PC-9 (cell line): ENCODE measurements at regions not wholly inside any gene's neighbourhood (a gene's known extent, or its start where the extent isn't known, plus 50 kb on each side); places are given as distances from the start of the nearest gene placed in this dataset.
A peak's percentile ranks its signal among the peaks of the same experiment; 100 is the strongest.

Experiments used
- BruUV-seq: library from RNA; stranded (reverse); fragments of 400-500 nt; replicated peaks from 2 replicates; lab custom pipeline; 2021; lab: Mats Ljungman, UMichigan
- CTCF ChIA-PET: fragments of 300-600 bp; sonication (Branson Sonifier 250); formaldehyde crosslinking; loops from one replicate; lab custom pipeline; 2022; ENCODE audit warnings: antibody characterized with exemption; lab: Charles Lee
- POLR2A ChIA-PET: fragments of 300-600 bp; sonication (Branson Sonifier 250); formaldehyde crosslinking; loops from one replicate; lab custom pipeline; 2022; ENCODE audit warnings: antibody characterized with exemption; ENCODE audit not compliant: unreplicated experiment; lab: Charles Lee
- DNase-seq, 2 experiments: peaks; one replicate each; pipeline versions ENCODE4 v3.0.0 to v3.0.0-alpha.2; 2015 to 2022; ENCODE audit warnings: mixed read lengths in 1 of 2
- H2AFZ ChIP-seq: fragments of 200-600 bp; sonication (generic); 2 replicates; pipeline ENCODE4 v1.8.1; 2017; ENCODE audit warnings: antibody characterized with exemption
- H3F3A ChIP-seq: fragments of 200-600 bp; sonication (generic); 2 replicates; pipeline ENCODE4 v1.8.1; 2017; ENCODE audit warnings: antibody characterized with exemption, mild to moderate bottlenecking, low read depth; ENCODE audit not compliant: insufficient read depth
- H3K27ac ChIP-seq: fragments of 200-600 bp; sonication (generic); 2 replicates; pipeline ENCODE4 v1.6.1; 2016; ENCODE audit warnings: mixed run types
- H3K27me3 ChIP-seq: fragments of 200-600 bp; sonication (generic); 2 replicates; pipeline ENCODE4 v1.6.1; 2016; ENCODE audit warnings: low read depth, mixed run types; ENCODE audit not compliant: insufficient read depth
- H3K36me3 ChIP-seq: fragments of 200-600 bp; sonication (generic); 2 replicates; pipeline ENCODE4 v1.6.1; 2016; ENCODE audit warnings: low read depth, mixed run types
- H3K4me1 ChIP-seq: fragments of 200-600 bp; sonication (generic); replicated peaks from 2 replicates; pipeline ENCODE4 v1.6.1; 2016; ENCODE audit warnings: mixed run types; ENCODE audit not compliant: insufficient read depth
- H3K4me2 ChIP-seq: fragments of 200-600 bp; sonication (generic); 2 replicates; pipeline ENCODE4 v1.6.1; 2017; ENCODE audit warnings: mixed run types
- H3K4me3 ChIP-seq: fragments of 200-600 bp; sonication (generic); 2 replicates; pipeline ENCODE4 v1.6.1; 2016; ENCODE audit warnings: mixed run types
- H3K79me2 ChIP-seq: fragments of 200-600 bp; sonication (generic); 2 replicates; pipeline ENCODE4 v1.6.1; 2017; ENCODE audit warnings: low read depth, mixed run types
- H3K9me2 ChIP-seq: fragments of 200-600 bp; sonication (generic); 2 replicates; pipeline ENCODE4 v1.8.1; 2017; ENCODE audit warnings: mild to moderate bottlenecking; ENCODE audit not compliant: insufficient read depth
- H3K9me3 ChIP-seq: fragments of 200-600 bp; sonication (generic); 2 replicates; pipeline ENCODE4 v1.8.1; 2016; ENCODE audit warnings: low read depth; ENCODE audit not compliant: insufficient read depth
- H4K20me1 ChIP-seq: fragments of 200-600 bp; sonication (generic); 2 replicates; pipeline ENCODE4 v1.8.1; 2017; ENCODE audit not compliant: insufficient read depth
- EZH2 ChIP-seq: fragments of 200-600 bp; sonication (generic); IDR thresholded peaks from 2 replicates; pipeline ENCODE4 v1.8.0; 2017; ENCODE audit warnings: antibody characterized with exemption, low read depth
- intact Hi-C: fragments of 100-400 bp; cut with micrococcal nuclease; formaldehyde crosslinking; loops from one replicate; pipeline ENCODE4 v1.10.0; 2022; ENCODE audit not compliant: unreplicated experiment
- TF ChIP-seq, protein P1 (sequence below): fragments of 200-600 bp; sonication (generic); conservative IDR thresholded peaks from 2 replicates; pipeline ENCODE4 v1.6.1; 2017; ENCODE audit warnings: mixed run types, antibody characterized with exemption, mild to moderate bottlenecking, moderate library complexity

DNA sequence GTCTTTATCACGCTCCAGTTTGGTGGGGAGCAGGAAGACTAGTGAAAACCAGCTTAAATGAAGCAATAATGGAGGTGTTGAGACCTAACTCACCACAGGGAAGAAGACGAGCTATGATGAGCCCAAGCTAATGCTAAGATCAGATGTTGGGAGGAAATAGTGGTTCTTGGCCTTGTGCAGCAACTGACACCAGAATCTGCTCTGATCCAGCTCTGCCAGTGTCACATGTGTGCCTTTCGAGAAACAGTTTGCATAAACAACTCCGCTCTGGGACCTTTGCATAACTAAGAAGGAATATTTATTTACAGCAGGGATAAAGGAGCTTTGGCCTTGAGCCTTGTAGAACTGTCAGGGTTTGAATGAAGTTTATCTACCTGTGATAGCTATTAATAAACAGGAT lies 369.4 kb upstream of the CCDC196 start:
- Histone ChIP-seq H3K79me2 (no peaks in the 10 kb centered on the region), H3K4me3 (no peak overlapping the region), H3F3A (peaks cover 10% of the 10 kb centered on the region; the same call in 1 of the 2 replicates), H3K4me1 (peaks cover 29% of the 10 kb centered on the region), H3K4me2 (peak overlapping the region; percentile 68), H3K9me3 (peaks cover 13% of the 10 kb centered on the region; the same call in 1 of the 2 replicates), H4K20me1 (no peaks in the 10 kb centered on the region), H3K9me2 (no peaks in the 10 kb centered on the region), H3K27ac (no peak overlapping the region; the same call in 1 of the 2 replicates), H2AFZ (no peak overlapping the region), H3K27me3 (no peaks in the 10 kb centered on the region), H3K36me3 (0 out of 2 replicates have a peak, but pooled peaks cover 2% of the 10 kb centered on the region)
- CTCF ChIA-PET = no interaction called here
- TF ChIP-seq, protein P1, sequence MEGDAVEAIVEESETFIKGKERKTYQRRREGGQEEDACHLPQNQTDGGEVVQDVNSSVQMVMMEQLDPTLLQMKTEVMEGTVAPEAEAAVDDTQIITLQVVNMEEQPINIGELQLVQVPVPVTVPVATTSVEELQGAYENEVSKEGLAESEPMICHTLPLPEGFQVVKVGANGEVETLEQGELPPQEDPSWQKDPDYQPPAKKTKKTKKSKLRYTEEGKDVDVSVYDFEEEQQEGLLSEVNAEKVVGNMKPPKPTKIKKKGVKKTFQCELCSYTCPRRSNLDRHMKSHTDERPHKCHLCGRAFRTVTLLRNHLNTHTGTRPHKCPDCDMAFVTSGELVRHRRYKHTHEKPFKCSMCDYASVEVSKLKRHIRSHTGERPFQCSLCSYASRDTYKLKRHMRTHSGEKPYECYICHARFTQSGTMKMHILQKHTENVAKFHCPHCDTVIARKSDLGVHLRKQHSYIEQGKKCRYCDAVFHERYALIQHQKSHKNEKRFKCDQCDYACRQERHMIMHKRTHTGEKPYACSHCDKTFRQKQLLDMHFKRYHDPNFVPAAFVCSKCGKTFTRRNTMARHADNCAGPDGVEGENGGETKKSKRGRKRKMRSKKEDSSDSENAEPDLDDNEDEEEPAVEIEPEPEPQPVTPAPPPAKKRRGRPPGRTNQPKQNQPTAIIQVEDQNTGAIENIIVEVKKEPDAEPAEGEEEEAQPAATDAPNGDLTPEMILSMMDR = no peak
- no peak for TF ChIP-seq EZH2
- POLR2A ChIA-PET = no interaction called here
- intact Hi-C loops = no loop called here
- BruUV-seq = no TSS peak
- no peak for DNase-seq

DNA sequence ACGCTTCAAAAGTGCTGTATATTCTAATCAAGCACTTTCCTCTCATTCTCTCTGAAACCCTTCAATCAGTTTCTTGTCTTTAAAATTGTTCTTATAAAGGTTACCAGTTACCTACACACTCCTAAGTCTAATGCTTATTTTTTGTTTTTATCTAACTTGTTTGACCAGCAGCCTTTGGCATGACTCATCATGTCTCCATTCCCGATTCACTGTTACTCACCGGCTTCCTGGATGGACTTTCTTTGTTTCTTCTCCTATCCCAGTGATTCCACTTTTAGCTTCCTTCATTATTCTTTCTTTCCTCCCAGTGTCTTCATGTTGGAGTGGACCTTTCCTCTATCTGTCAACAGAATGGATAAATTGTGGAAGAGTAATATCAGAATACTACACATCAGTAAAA lies 368.6 kb upstream of the CCDC196 start:
- H3F3A ChIP-seq = peaks cover 10% of the 10 kb centered on the region; the same call in 1 of the 2 replicates
- 0 out of 2 replicates have a peak, but pooled peaks cover 2% of the 10 kb centered on the region for H3K36me3 ChIP-seq
- H3K4me3 ChIP-seq = peak overlapping the region; percentile 36; the same call in 1 of the 2 replicates
- peaks cover 29% of the 10 kb centered on the region for H3K4me1 ChIP-seq
- DNase-seq = peak; percentile 48 to 83
- H3K9me2 ChIP-seq = no peaks in the 10 kb centered on the region
- H3K27me3 ChIP-seq = no peaks in the 10 kb centered on the region
- no TSS peak for BruUV-seq
- H3K27ac ChIP-seq = peak overlapping the region; percentile 73
- ChIA-PET CTCF (no interaction called here), POLR2A (interaction anchor here (0.6 to 0.7 kb wide), 2 partner anchors 30 to 1116 kb away, joined by 3 to 5 read pairs; no protein-coding TSS in a partner anchor)
- H3K4me2 ChIP-seq = peak overlapping the region; percentile 68
- no peak for TF ChIP-seq EZH2
- TF ChIP-seq, protein P1 = no peak
- H3K79me2 ChIP-seq = no peaks in the 10 kb centered on the region
- H3K9me3 ChIP-seq = 0 out of 2 replicates have a peak, but pooled peaks cover 5% of the 10 kb centered on the region
- intact Hi-C loops = no loop called here
- H4K20me1 ChIP-seq = no peaks in the 10 kb centered on the region
- H2AFZ ChIP-seq = peak overlapping the region; percentile 49

DNA sequence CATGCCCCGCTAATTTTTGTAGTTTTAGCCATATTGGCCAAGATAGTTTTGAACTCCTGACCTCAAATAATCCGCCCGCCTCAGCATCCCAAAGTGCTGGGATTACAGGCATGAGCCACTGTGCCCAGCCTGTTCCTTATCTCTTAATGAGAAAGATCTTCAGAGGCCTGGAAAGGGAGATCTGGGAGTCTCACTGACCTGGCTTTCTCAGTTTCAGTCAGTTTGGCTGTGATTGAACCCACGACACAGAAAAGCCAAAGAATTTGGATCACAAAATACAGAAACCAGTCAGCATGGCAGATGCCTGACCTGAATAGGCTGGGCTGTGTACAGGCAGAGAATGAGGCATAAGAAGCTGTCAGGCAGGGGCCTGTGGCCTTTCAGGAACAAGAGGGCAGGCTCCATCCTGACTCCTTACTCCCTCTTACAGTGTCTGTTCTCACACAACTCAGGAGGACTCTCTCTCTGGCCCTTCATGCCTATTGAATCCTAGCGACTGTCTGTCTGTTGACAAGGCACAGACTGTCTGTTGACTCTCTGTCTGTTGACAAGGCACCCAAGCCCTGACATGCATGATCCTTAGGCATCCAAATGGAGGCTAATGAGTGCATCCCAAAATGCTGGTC lies 366.5 kb upstream of the CCDC196 start:
- H3K27me3 ChIP-seq = no peaks in the 10 kb centered on the region
- 0 out of 2 replicates have a peak, but pooled peaks cover 2% of the 10 kb centered on the region for H3K36me3 ChIP-seq
- no peaks in the 10 kb centered on the region for H4K20me1 ChIP-seq
- intact Hi-C loops = no loop called here
- no peak overlapping the region for H3K4me3 ChIP-seq
- POLR2A ChIA-PET = no interaction called here
- no TSS peak for BruUV-seq
- peaks cover 29% of the 10 kb centered on the region for H3K4me1 ChIP-seq
- no peak overlapping the region for H3K4me2 ChIP-seq
- CTCF ChIA-PET = no interaction called here
- H3F3A ChIP-seq = peaks cover 10% of the 10 kb centered on the region; the same call in 1 of the 2 replicates
- H3K79me2 ChIP-seq = no peaks in the 10 kb centered on the region
- H2AFZ ChIP-seq = no peak overlapping the region
- 0 out of 2 replicates have a peak, but pooled peaks cover 5% of the 10 kb centered on the region for H3K9me3 ChIP-seq
- no peak for DNase-seq
- H3K9me2 ChIP-seq = no peaks in the 10 kb centered on the region
- H3K27ac ChIP-seq = no peak overlapping the region
- TF ChIP-seq EZH2 = no peak
- TF ChIP-seq, protein P1 = no peak
